ENCODE measurements at regions not wholly inside any gene's neighbourhood (a gene's known extent, or its start where the extent isn't known, plus 50 kb on each side); places are given as distances from the start of the nearest gene placed in this dataset.

DNA sequence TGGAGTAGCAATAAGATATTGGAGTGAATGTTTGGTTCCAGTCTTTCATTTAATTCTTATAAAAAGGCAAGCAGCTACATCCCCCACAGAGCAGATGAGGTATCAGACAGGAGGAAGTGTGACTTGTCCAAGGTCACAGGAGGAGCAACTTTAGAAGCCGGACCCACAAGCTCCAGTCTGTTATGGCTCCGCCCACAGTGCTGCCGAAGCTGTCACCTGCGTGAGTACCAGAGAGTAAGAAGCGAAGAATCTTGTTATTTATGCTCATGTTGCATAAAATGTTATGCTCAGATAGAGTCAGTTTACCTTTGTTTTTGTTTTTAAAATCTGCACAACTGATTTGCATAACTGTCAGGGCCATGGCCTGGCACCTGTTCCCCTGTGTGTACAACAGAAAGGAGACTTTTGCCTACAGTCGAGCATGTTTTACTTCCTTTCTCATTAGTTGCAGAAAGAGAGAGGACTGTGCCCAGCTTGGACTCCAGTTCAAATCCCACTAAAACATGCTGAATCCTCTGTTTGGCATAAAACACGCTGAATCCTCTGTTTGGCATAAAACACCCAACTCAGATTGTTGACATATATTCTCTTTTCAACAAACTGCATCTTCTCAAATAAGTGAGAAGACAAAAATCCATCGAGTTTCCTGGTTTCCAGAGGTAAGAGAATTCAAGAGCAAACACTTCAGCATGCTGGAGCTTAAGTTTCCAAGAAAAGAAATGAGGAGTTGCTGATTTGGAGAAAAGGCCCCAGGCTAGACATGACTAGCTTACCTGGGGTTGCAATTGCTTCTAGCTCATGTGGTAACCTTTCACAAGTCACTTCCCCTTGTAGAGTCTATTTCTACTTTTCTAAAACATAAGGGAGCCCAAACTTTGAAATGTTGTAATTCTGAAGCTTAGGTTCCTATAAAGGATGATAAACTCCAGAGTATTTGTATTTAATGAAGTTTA lies 409.8 kb upstream of the ZMIZ1 start:
- TF ChIP-seq CTCF (IDR thresholded peaks at IDR 0.05) (no peak), POLR2A (IDR thresholded peaks at IDR 0.05) (no peak)

Measured in testis (tissue), 2 donors.